PC-3 (cell line): ENCODE measurements at regions not wholly inside any gene's neighbourhood (a gene's known extent, or its start where the extent isn't known, plus 50 kb on each side); places are given as distances from the start of the nearest gene placed in this dataset.

Experiments used
- ATAC-seq: fragments of 200-7000 bp; cut with Tn5 transposase; 2 replicates; pipeline ENCODE4 v1.9.1; 2020; ENCODE audit warnings: mild to moderate bottlenecking, moderate library complexity
- BruUV-seq: library from RNA; stranded (reverse); fragments of 400-500 nt; replicated peaks from 2 replicates; lab custom pipeline; 2021; lab: Mats Ljungman, UMichigan
- CTCF ChIA-PET: fragments of 300-600 bp; sonication (Branson Sonifier 250); formaldehyde crosslinking; loops from one replicate; lab custom pipeline; 2022; ENCODE audit warnings: antibody characterized with exemption; lab: Charles Lee
- POLR2A ChIA-PET: fragments of 300-600 bp; sonication (Branson Sonifier 250); formaldehyde crosslinking; loops from one replicate; lab custom pipeline; 2022; ENCODE audit warnings: antibody characterized with exemption; ENCODE audit not compliant: unreplicated experiment; lab: Charles Lee
- DNase-seq: peaks from one replicate; pipeline ENCODE4 v3.0.0-alpha.2; 2015
- H2AFZ ChIP-seq: fragments of 300-600 bp; sonication (generic); 2 replicates; pipeline ENCODE4 v1.6.0; 2016; ENCODE audit warnings: antibody characterized with exemption, low read length
- H3F3A ChIP-seq: fragments of 300-600 bp; sonication (generic); one replicate; pipeline ENCODE4 v1.6.0; 2017; ENCODE audit warnings: antibody characterized with exemption, low read length, control low read depth, mild to moderate bottlenecking; ENCODE audit not compliant: unreplicated experiment
- H3K27ac ChIP-seq: fragments of 300-600 bp; sonication (generic); 2 replicates; pipeline ENCODE4 v1.5.1; 2016; ENCODE audit warnings: mild to moderate bottlenecking, low read length
- H3K27me3 ChIP-seq: fragments of 300-600 bp; sonication (generic); 2 replicates; pipeline ENCODE4 v1.6.1; 2016; ENCODE audit warnings: low read length, mixed read lengths
- H3K36me3 ChIP-seq: fragments of 300-600 bp; sonication (generic); 2 replicates; pipeline ENCODE4 v1.6.1; 2016; ENCODE audit warnings: low read depth, mixed run types, low read length, mixed read lengths
- H3K4me1 ChIP-seq: fragments of 300-600 bp; sonication (generic); 2 replicates; pipeline ENCODE4 v1.5.1; 2016; ENCODE audit warnings: low read length; ENCODE audit not compliant: insufficient read depth
- H3K4me2 ChIP-seq: fragments of 300-600 bp; sonication (generic); 2 replicates; pipeline ENCODE4 v1.6.0; 2016; ENCODE audit warnings: low read length
- H3K4me3 ChIP-seq: fragments of 300-600 bp; sonication (generic); 2 replicates; pipeline ENCODE4 v1.5.1; 2016; ENCODE audit warnings: mild to moderate bottlenecking, low read length, mixed read lengths
- H3K79me2 ChIP-seq: fragments of 300-600 bp; sonication (generic); 2 replicates; pipeline ENCODE4 v1.6.1; 2017; ENCODE audit warnings: low read length, mixed read lengths
- H3K9ac ChIP-seq: fragments of 300-600 bp; sonication (generic); 2 replicates; pipeline ENCODE4 v1.6.0; 2016; ENCODE audit warnings: mild to moderate bottlenecking, low read length
- H3K9me2 ChIP-seq: fragments of 300-600 bp; sonication (generic); replicated peaks from 2 replicates; pipeline ENCODE4 v1.6.1; 2016; ENCODE audit warnings: mixed run types, low read length, mixed read lengths
- H3K9me3 ChIP-seq: fragments of 300-600 bp; sonication (generic); 2 replicates; pipeline ENCODE4 v1.6.1; 2016; ENCODE audit warnings: low read length, mixed read lengths
- H4K20me1 ChIP-seq: fragments of 300-600 bp; sonication (generic); 2 replicates; pipeline ENCODE4 v1.6.1; 2016; ENCODE audit warnings: low read length, mixed read lengths
- CTCF ChIP-seq: fragments of 300-600 bp; sonication (generic); conservative IDR thresholded peaks from 2 replicates; pipeline ENCODE4 v1.5.1; 2017; ENCODE audit warnings: antibody characterized with exemption, low read depth, mild to moderate bottlenecking, low read length
- EZH2 ChIP-seq: fragments of 300-600 bp; sonication (generic); IDR thresholded peaks from one replicate; pipeline ENCODE4 v1.6.1; 2017; ENCODE audit warnings: antibody characterized with exemption, mild to moderate bottlenecking, low read length; ENCODE audit not compliant: unreplicated experiment
- EZH2phosphoT487 ChIP-seq: fragments of 300-600 bp; sonication (generic); IDR thresholded peaks from 2 replicates; pipeline ENCODE4 v1.6.1; 2018; ENCODE audit warnings: mild to moderate bottlenecking, antibody characterized with exemption, low read length, borderline replicate concordance
- intact Hi-C: fragments of 100-400 bp; cut with micrococcal nuclease; formaldehyde crosslinking; loops from 2 replicates; pipeline ENCODE4 v1.9.0; 2023

DNA sequence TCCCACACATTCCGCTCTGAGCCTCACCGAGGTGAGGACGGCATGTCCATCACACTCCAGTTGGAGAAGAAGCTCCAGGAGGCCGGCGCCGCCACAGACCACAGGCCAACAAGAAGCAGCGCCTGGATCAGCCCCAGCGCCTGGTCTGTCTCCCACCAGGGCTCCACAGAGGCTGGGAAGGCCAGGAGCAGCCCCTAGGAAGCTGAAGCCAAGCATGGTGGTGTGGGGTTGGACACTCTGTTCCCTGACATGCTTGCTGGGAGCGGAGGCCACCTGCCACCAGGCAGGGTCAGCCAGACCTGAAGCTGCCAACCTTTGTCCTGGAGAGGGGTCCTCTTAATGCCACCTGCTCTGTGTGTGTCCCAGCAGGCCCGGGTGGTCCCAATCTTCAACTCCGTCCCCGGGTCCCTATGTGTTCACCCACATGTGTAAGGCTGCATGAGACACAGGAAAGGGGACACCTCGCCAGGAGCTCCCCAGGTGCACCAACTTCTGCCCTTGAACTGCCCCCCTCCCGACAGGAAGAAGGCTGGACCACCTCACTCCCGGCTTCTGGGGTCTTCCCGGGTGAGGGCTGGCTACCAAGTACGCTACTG lies 140.1 kb upstream of the PPP1R26 start:
- no TSS peak for BruUV-seq
- Histone ChIP-seq H3K9ac (no peak overlapping the region), H3F3A (no peaks in the 10 kb centered on the region), H3K27ac (no peak overlapping the region), H3K9me3 (no peaks in the 10 kb centered on the region), H3K27me3 (peaks cover 22% of the 10 kb centered on the region), H3K36me3 (no peaks in the 10 kb centered on the region; the same call in 1 of the 2 replicates), H3K4me3 (no peak overlapping the region), H3K4me2 (no peak overlapping the region), H4K20me1 (no peaks in the 10 kb centered on the region), H3K79me2 (no peaks in the 10 kb centered on the region), H3K9me2 (no peaks in the 10 kb centered on the region), H2AFZ (no peak overlapping the region), H3K4me1 (no peaks in the 10 kb centered on the region)
- ChIA-PET CTCF (no interaction called here), POLR2A (no interaction called here)
- DNase-seq (no peak), ATAC-seq (no peak)
- intact Hi-C loops, result no loop called here
- TF ChIP-seq EZH2phosphoT487 (no peak), EZH2 (no peak), CTCF (no peak)

DNA sequence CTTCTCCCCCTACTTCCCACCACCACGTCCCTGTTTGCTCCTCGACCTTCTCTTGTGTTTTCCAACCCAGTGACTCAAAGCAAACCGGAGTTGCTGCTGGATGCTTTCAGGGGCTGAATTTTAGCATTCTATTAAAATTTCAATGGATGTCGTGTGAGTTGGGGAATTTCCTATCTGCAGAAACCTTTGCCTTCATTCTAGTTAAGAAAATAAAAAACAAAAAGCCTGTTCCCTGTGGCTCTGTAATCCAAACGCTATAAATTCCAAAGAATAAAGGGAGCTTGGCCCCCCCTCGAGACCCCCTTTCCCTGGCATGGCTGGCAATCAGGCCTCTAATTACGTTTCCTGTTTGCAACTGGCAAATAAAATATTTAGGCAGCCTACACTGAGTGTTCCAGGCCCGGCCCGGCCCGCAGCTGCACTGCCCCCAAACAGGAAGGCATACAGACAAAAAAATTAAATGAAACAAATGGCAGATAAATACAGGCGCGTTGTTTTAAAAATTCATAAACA lies 139.4 kb upstream of the PPP1R26 start:
- POLR2A ChIA-PET, result no interaction called here

More for the DNA sequence above, 139.4 kb upstream of the PPP1R26 start:
- no peaks in the 10 kb centered on the region for H3K9me3 ChIP-seq
- H3K9ac ChIP-seq, result no peak overlapping the region
- no peaks in the 10 kb centered on the region for H4K20me1 ChIP-seq
- no peak for TF ChIP-seq CTCF
- TF ChIP-seq EZH2phosphoT487, result no peak
- no peak for TF ChIP-seq EZH2
- ATAC-seq (no peak), DNase-seq (no peak)
- no peaks in the 10 kb centered on the region; the same call in 1 of the 2 replicates for H3K36me3 ChIP-seq
- intact Hi-C loops, result no loop called here
- H2AFZ ChIP-seq, result no peak overlapping the region
- CTCF ChIA-PET, result no interaction called here
- H3K4me2 ChIP-seq, result no peak overlapping the region
- H3K4me1 ChIP-seq, result no peaks in the 10 kb centered on the region
- H3K27me3 ChIP-seq, result peaks cover 22% of the 10 kb centered on the region
- no peaks in the 10 kb centered on the region for H3K79me2 ChIP-seq
- H3F3A ChIP-seq, result no peaks in the 10 kb centered on the region
- H3K27ac ChIP-seq, result no peak overlapping the region
- no peak overlapping the region for H3K4me3 ChIP-seq
- H3K9me2 ChIP-seq, result no peaks in the 10 kb centered on the region
- no TSS peak for BruUV-seq
